Activated T-cell treated with anti-CD3 and anti-CD28 coated beads, Interleukin-2, amount 50 U/mL, for 4 hours (primary cell): ENCODE measurements at regions not wholly inside any gene's neighbourhood (a gene's known extent, or its start where the extent isn't known, plus 50 kb on each side); places are given as distances from the start of the nearest gene placed in this dataset.

ENCODE experiments used
- ATAC-seq, 2 donors: fragments of 200-7000 bp; cut with Tn5 transposase; one replicate each; pipeline ENCODE4 v1.10.0; 2021
- DNase-seq: peaks from one replicate; pipeline ENCODE4 v3.0.0-alpha.2; 2020
- H3K27me3 Mint-ChIP-seq: one replicate; pipeline ENCODE4 v1.8.0; 2021; ENCODE audit warnings: low read depth, mixed read lengths
- H3K36me3 Mint-ChIP-seq: one replicate; pipeline ENCODE4 v1.8.0; 2022; ENCODE audit warnings: mixed read lengths; ENCODE audit not compliant: insufficient read depth
- H3K4me1 Mint-ChIP-seq: one replicate; pipeline ENCODE4 v1.8.0; 2021; ENCODE audit warnings: low read depth, mixed read lengths
- H3K4me3 Mint-ChIP-seq: one replicate; pipeline ENCODE4 v1.8.0; 2021; ENCODE audit warnings: mild to moderate bottlenecking, moderate library complexity, mixed read lengths
- H3K9me3 Mint-ChIP-seq: one replicate; pipeline ENCODE4 v1.8.0; 2021; ENCODE audit warnings: mixed read lengths

DNA sequence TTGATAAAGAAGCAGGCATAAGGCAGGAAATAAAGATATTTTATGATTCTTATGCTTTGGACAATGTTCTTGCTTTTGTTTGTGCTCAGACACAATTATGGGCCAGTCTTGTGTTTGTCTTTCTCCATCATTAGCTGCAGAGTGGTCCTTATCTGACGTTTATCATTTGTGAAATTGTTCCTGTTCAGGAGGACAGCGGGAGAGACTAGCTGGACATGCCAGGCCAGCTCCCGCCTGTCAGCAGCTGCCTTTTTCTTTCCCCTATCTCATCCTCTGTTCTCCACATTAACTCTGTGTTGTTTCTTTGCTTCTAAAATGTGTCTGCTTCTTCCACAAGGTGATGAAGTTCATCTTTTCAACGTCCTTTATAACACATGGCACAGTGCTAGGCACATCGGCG lies 333.5 kb downstream of the NPIPA8 start:
- Mint-ChIP-seq H3K9me3 (no peaks in the 10 kb centered on the region), H3K4me3 (no peak overlapping the region), H3K36me3 (no peaks in the 10 kb centered on the region), H3K4me1 (no peaks in the 10 kb centered on the region), H3K27me3 (no peaks in the 10 kb centered on the region)
- no peak for DNase-seq
- no peak for ATAC-seq

DNA sequence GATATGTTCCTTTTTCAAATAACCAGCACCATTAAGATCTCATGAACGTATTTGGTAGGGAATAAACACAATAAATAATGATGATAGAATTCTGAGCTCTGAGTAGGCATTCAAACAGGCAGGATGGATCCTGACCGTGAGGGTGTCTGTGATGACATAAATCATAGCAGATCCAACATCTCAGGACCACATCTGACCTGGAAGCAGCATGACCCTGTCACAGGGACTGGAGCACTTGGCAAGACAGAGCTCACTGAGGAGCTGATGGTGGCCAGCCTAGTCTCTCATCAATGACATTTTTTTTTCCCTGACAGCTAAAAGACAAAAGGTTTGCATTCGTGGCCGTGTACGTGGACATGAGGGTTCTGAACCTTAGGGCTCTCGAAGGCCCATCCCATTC lies 337.5 kb downstream of the NPIPA8 start:
- Mint-ChIP-seq H3K4me3 (no peak overlapping the region), H3K9me3 (no peaks in the 10 kb centered on the region), H3K27me3 (peaks cover 5% of the 10 kb centered on the region), H3K36me3 (no peaks in the 10 kb centered on the region), H3K4me1 (no peaks in the 10 kb centered on the region)
- no peak for ATAC-seq
- DNase-seq = no peak

DNA sequence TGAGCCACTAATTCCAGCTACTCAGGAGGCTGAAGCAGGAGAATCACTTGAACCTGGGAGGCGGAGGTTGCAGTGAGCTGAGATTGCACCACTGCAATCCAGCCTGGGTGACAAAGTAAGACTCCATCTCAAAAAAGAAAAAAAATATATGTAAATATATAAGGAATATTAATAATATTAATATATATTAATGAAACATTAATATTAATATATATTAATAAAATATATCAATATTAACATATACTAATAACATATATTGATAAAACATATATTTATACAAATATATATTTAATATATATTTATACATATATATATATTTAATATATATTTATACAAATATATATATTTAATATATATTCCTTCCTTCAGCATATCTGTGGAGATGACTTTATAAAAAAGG lies 338.0 kb downstream of the NPIPA8 start:
- Mint-ChIP-seq H3K27me3 (peaks cover 5% of the 10 kb centered on the region), H3K36me3 (no peaks in the 10 kb centered on the region), H3K9me3 (no peaks in the 10 kb centered on the region), H3K4me1 (no peaks in the 10 kb centered on the region), H3K4me3 (no peak overlapping the region)
- ATAC-seq (no peak), DNase-seq (no peak)

DNA sequence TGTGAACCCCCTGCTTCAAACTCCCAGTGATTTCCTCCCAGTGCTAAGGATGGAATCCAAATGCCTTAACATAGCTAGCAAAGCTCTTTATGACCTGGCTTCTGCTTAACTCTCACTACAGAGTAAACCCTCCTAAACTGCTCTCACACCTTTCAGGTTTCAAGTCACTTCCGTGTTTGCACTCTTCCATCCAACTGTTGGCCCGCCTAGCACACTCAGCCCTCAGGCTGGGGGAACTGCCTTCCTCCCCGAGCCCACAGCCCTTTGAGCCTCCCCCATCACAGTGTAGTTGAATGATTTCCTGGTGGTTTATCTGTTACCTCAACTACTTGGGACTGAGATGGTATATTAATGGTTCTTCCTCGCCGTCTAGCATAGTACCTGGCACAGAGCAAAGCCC lies 342.5 kb downstream of the NPIPA8 start:
- no peaks in the 10 kb centered on the region for H3K4me1 Mint-ChIP-seq
- no peak for DNase-seq

DNA sequence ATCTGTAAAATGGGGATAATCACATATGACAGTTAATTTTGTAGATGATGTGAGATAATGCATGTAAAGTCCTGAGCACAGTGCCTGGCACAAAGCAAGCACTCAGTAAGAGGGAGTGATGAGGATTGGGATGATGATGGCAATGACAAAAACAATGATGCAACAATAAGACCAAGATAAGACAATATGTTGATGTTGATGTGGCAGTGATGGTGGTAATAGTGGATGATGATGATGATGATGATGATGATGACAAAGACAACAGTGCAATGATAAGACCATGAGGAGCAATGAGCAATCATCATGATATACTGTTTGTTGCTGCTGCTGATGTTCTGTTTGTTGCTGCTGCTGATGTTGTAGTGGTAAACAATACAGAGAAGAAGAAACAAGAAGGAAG lies 344.1 kb downstream of the NPIPA8 start:
- Mint-ChIP-seq H3K4me3 (no peak overlapping the region), H3K27me3 (peaks cover 13% of the 10 kb centered on the region), H3K9me3 (no peaks in the 10 kb centered on the region), H3K36me3 (no peaks in the 10 kb centered on the region), H3K4me1 (no peaks in the 10 kb centered on the region)
- ATAC-seq (no peak), DNase-seq (no peak)

More for the DNA sequence above, 342.5 kb downstream of the NPIPA8 start:
- ATAC-seq = no peak
- H3K4me3 Mint-ChIP-seq = no peak overlapping the region
- H3K27me3 Mint-ChIP-seq = peaks cover 16% of the 10 kb centered on the region
- no peaks in the 10 kb centered on the region for H3K9me3 Mint-ChIP-seq
- no peaks in the 10 kb centered on the region for H3K36me3 Mint-ChIP-seq

DNA sequence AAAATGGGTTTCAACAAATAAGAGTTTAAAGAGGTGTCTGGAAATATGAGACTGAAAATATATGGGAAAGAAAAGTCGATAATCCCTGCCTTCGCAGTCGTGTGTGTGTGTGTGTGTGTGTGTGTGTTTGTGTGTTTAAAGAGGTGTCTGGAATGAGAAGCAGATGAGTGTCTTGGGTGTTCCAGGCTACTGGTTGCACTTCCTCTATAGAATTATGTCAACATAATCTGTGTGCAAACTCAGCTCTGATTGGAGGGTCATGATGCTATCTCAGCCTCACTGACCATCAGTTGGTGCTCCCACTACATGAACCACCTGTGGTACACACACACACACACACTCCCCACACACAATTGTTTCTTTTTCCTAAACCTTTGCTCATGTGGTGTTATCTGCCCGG lies 347.3 kb downstream of the NPIPA8 start:
- Mint-ChIP-seq H3K9me3 (no peaks in the 10 kb centered on the region), H3K4me1 (no peaks in the 10 kb centered on the region), H3K27me3 (peaks cover 14% of the 10 kb centered on the region), H3K36me3 (no peaks in the 10 kb centered on the region), H3K4me3 (no peak overlapping the region)
- ATAC-seq = no peak
- DNase-seq = no peak

DNA sequence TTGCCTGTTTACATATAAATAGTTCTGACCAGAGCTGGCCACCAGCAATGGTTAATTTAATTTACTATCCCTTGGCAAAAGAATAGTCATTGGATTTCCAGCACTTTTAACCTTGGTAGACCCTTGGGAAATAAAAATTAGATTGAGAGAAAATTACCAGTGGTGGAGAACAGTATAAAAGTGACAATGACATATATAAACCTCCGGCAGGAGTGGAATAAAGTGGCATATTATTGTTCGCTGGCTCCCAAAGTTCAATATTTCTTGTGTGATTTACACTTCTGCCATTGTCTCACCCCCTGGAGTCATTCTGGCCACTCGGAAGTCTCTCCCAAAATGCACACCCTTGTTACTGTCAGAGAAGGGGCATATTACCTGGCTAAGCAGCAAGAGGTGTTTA lies 347.7 kb downstream of the NPIPA8 start:
- Mint-ChIP-seq H3K36me3 (no peaks in the 10 kb centered on the region), H3K4me1 (no peaks in the 10 kb centered on the region), H3K27me3 (peaks cover 14% of the 10 kb centered on the region), H3K4me3 (no peak overlapping the region), H3K9me3 (no peaks in the 10 kb centered on the region)
- no peak for DNase-seq
- no peak for ATAC-seq

DNA sequence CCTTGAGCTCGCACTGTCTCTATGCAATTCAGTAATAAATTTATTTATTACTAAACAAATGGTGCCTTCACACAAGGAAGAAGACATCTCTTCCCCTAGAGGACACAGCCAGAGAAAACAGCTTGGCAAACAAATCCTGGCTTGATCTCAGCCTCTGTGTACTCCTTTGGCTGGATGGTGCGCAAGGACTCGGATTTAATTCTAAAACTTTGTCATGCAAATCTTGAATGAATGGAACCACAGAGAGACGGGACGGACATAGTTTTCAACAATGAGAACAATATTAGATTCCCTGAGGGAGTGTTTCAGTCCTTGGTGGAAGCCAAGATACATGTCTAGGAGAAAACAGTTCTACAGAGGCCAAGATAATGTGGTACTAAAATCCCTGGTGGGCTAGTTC lies 349.5 kb downstream of the NPIPA8 start:
- Mint-ChIP-seq H3K4me1 (no peaks in the 10 kb centered on the region), H3K9me3 (no peaks in the 10 kb centered on the region), H3K36me3 (no peaks in the 10 kb centered on the region), H3K4me3 (no peak overlapping the region), H3K27me3 (peaks cover 11% of the 10 kb centered on the region)
- ATAC-seq (no peak), DNase-seq (no peak)

DNA sequence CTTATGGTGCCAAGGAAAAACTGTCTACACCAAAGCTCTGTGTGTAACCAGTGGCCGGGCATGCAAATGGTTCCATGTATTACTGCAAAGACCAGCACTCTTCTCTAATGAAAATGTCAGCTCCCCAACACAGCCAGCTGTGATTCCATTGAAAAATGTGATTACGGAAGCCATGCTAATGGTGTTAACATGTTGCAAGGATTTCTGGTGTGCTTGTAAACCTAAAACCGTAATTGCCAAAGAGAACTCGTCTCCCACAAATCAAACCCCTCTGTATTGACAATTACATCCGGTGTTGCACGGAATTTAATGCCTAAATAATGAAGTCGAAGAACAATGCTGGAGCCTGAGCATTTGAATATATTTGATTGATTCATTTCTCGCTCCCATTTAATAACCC lies 351.7 kb downstream of the NPIPA8 start:
- no peaks in the 10 kb centered on the region for H3K9me3 Mint-ChIP-seq
- peaks cover 7% of the 10 kb centered on the region for H3K27me3 Mint-ChIP-seq
- DNase-seq = no peak
- ATAC-seq = no peak
- H3K4me3 Mint-ChIP-seq = no peak overlapping the region
- no peaks in the 10 kb centered on the region for H3K36me3 Mint-ChIP-seq
- H3K4me1 Mint-ChIP-seq = no peaks in the 10 kb centered on the region

DNA sequence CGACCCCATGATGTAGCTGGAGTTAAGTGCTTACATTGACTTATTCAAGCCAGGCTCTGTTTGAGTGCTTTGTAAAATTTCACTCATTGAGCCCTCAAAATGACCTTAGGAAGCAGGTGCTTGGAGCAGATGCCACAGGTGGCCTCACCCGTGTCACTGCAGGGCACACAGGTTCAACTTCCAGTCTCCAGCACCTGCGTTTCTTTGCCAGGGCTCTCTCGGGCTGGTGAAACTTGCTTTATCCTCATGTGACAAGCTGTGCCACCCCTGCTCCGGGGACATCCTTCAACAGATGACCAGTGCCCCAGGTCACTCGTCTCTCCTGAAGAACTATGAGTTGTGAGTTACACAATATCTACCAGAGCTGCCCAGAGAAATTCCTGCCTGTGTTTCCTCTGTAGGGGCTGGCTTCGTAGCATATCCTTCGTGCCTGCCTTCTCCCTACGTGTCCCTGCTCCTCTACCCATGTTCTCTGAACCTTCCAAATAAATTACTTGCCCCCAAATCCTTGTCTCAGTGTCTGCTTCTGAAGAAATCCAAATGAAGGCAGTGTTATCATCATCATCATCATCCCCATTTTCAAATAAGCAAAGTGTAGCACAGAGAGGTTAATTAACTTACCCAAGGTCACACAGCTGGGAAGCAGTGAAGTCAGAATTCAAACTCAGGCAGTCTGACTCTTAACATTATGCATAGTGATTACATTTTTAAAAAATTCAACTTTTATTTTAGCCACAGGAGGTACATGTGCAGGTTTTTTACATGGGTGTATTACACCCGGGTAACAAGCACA lies 352.5 kb downstream of the NPIPA8 start:
- Mint-ChIP-seq H3K27me3 (peaks cover 3% of the 10 kb centered on the region), H3K36me3 (no peaks in the 10 kb centered on the region)
- ATAC-seq = no peak

DNA sequence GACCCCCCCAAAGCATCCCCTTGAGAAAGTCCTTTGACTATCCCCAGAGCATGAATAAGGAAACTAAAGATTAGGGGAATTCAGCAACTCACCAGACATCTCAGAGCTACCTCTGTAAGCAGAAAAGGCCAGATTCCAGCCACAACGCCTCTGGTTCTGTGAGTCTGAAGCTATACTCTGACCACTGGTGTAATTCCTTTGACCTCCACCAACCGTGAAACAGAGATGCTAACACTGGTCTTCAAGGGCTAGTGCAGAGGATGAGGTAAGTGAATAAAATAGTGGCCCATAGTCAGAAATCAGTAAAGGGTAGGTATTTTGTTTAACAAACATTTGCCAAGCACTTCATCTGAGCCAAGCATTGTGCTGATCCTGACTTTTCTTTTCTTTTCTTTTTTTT lies 353.4 kb downstream of the NPIPA8 start:
- Mint-ChIP-seq H3K36me3 (no peaks in the 10 kb centered on the region), H3K4me3 (no peak overlapping the region), H3K27me3 (peaks cover 3% of the 10 kb centered on the region), H3K4me1 (no peaks in the 10 kb centered on the region), H3K9me3 (no peaks in the 10 kb centered on the region)
- DNase-seq (no peak), ATAC-seq (no peak)

More for the DNA sequence above, 352.5 kb downstream of the NPIPA8 start:
- no peaks in the 10 kb centered on the region for H3K9me3 Mint-ChIP-seq
- DNase-seq = no peak
- no peak overlapping the region for H3K4me3 Mint-ChIP-seq
- no peaks in the 10 kb centered on the region for H3K4me1 Mint-ChIP-seq

DNA sequence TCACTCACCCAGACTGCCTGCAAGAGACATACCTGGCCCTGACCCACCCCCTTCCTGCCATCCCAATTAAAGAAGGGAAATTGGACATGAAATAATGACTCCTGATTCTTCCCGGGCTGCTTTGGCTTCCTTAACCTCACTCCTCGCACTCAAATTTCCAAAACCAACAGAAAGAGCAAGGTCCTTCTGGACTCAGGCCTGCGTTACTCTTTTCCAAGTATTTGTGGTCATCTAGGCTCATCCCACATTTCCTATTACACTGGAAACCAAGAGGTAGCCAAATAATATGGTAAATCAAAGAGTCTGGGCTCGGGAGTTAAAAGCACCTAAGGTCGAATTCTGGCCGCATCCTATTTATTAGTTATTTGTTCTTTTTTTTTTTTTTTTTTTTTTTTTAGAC lies 359.3 kb downstream of the NPIPA8 start:
- ATAC-seq = no peak

DNA sequence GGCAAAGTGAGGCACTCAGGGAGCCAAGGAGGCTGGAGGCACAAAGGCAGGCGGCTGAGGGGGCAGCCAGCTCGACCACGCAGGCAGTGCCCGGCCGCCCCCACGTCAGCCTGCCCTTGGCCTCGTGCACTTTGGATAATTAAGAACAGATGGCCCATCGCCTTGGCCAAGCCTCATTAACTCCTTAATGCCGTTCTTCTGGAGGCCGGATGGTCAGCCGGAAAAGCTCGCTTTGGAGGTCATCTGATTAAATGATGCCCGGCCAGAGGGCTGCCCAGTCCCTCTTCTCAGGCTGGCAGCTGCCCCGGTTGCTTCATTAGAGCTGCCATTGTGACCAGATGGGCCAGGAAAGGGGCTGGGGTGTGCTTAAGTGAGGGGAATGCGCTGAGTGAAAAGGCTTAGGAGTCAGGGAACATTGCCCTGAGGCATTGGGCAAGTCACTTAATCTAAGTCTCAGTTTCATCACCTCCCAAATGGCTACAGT lies 364.0 kb downstream of the NPIPA8 start:
- ATAC-seq = no peak
- Mint-ChIP-seq H3K27me3 (peaks cover 10% of the 10 kb centered on the region), H3K36me3 (no peaks in the 10 kb centered on the region), H3K4me3 (no peak overlapping the region), H3K9me3 (no peaks in the 10 kb centered on the region), H3K4me1 (no peaks in the 10 kb centered on the region)
- DNase-seq = no peak

More for the DNA sequence above, 359.3 kb downstream of the NPIPA8 start:
- H3K4me1 Mint-ChIP-seq = no peaks in the 10 kb centered on the region
- H3K36me3 Mint-ChIP-seq = no peaks in the 10 kb centered on the region
- H3K27me3 Mint-ChIP-seq = peaks cover 2% of the 10 kb centered on the region
- no peaks in the 10 kb centered on the region for H3K9me3 Mint-ChIP-seq
- no peak overlapping the region for H3K4me3 Mint-ChIP-seq
- DNase-seq = no peak

DNA sequence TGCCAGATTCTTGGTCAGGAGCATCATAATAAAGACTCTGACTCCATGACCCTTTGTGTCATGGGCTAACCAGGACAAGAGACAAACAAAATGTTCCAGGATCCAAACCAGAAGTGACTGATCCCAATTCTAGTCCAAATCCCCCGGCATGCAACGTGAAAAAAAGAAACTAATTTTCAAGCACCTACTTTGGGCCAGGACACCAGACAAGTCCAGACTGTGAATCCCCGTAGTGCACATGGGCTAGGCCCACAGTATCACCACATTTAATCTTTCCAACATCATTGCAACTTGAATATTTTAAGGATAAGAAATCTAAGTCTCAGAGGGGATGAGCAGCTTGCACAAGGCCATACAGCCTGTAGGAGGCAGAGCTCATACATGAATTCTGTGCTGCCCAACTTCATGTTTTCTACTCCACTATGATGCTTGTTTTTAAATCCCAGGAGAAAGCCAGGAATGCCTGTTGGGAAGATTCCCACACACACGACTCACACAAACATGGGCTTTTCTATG lies 365.7 kb downstream of the NPIPA8 start:
- H3K4me1 Mint-ChIP-seq = no peaks in the 10 kb centered on the region
- no peaks in the 10 kb centered on the region for H3K36me3 Mint-ChIP-seq
- ATAC-seq = no peak
- no peaks in the 10 kb centered on the region for H3K9me3 Mint-ChIP-seq
- H3K27me3 Mint-ChIP-seq = peaks cover 9% of the 10 kb centered on the region
- no peak for DNase-seq
- H3K4me3 Mint-ChIP-seq = no peak overlapping the region

DNA sequence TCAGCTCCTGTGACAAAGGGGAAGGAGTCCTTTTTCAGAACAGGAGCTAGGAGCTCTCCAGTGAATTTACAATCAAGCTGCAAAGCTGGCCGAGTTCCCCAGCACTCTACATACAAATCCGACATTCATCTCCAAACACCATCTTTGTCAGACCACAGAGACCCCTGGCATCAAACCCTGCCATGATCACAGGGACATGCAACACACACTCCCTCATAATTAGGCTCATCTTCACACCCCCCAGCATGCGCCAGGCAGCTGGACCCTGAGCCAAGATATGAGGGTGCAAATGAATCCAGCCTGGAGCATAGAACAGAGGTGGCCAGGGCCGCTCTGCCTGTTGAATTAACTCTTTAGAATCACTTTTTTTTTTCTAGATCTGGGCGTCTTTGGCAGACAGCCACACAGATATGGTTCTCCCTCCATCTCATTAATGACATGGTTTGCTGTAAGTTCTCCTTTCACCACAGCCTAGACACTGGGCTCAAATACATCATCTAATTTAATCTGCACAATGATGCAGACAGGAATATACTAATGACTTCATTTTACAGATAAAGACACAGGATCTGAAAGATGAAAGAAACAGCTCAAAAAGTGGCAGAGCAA lies 366.3 kb downstream of the NPIPA8 start:
- no peaks in the 10 kb centered on the region for H3K9me3 Mint-ChIP-seq
- ATAC-seq = no peak
- no peak for DNase-seq
- no peaks in the 10 kb centered on the region for H3K36me3 Mint-ChIP-seq
- peaks cover 9% of the 10 kb centered on the region for H3K27me3 Mint-ChIP-seq
- no peaks in the 10 kb centered on the region for H3K4me1 Mint-ChIP-seq
- no peak overlapping the region for H3K4me3 Mint-ChIP-seq
